IPS-NIHi7 (cell line): ENCODE measurements at regions not wholly inside any gene's neighbourhood (a gene's known extent, or its start where the extent isn't known, plus 50 kb on each side); places are given as distances from the start of the nearest gene placed in this dataset.
"Not testable (repeated sequence)": the region's sequence is repeated elsewhere in the genome, so short reads cannot be mapped to it uniquely, and the experiment has no call there.

Source experiments
- DNase-seq: peaks from one replicate; pipeline ENCODE4 v3.0.0; 2012; ENCODE audit warnings: mixed read lengths; ENCODE audit errors: extremely low spot score

DNA sequence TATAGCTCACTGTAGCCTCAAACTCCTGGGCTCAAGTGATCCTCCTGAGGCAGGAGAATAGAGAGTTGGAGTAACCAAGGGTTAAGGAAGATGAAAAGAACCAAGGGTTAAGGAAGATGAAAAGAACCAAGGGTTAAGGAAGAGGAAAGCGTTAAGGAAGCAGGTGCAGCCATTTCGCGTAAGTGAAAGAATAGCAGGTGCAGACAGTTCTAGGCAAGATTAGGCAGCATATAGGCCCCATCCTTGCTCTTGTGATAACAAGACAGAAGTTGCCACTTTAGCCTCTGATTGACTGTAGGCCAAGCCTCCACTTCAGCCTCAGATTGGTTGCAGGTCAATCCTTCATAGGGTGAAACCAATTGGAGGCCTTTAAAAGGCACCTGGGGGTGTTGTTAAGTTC, 677.4 kb downstream of the PDCD6IP start:
- DNase-seq, result no peak

GRCh38 chr3:34483311-34483887, 685.0 kb downstream of the PDCD6IP start:
- DNase-seq, result no peak

- DNase-seq, result no peak
Measured at GRCh38 chr3:34504366-34504765, 705.9 kb downstream of the PDCD6IP start.

DNA sequence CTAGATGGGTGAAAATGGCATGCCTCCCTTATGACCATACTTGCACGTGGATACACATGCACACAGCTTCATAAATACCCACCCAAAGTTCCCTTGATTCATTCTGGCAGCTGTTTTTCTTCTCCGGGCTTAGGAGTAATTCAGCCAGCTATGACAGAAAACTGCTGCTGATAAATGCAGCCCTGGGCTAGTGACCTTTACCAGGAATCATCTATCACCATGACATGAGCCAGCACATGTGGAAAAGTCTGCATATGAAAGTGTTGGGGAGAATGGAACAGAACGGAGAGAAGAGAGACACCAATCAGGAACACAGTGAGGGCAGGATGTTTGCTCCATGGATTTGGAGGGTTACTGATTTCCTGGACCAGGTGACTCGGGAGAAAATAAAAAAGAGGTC, 706.3 kb downstream of the PDCD6IP start:
- no peak for DNase-seq

DNA sequence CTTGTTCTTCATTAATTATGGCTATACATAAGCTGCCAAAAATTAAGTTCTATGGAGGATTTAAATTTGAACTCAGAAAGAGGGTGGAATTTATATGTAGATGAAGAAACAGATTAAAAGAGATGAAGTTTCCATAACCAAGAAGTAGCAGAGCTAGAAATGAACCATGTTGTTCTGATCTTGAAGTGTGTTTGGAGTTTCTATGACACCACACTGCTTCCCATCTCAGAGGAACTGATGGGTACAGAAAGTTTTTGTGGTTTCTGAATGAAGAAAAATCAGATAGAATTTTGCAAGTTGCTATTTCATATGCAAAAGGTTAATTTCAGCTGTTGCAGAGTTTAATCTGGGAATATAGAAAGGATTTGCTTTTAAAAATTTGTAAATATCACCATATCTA, 710.3 kb downstream of the PDCD6IP start:
- DNase-seq, result no peak

DNA sequence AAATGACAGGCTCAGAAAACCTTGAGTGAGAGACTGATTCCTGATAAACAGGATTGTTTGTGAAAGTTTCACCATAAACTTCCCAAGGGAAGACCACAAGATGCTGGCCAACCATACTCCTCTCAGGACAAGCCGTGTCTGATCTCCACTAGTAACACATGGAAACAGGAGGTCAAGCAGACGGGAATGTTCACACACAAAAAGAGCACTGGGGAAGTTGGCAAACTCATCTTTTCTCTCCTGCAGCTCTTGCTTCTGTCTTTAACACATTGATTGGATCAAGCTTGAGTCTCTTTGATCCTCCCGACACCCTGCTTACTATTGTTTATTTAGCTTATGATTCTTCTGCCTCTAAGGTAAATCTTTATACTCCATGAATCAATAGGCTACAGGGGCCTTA, 713.5 kb downstream of the PDCD6IP start:
- DNase-seq, result no peak

GRCh38 chr3:34519008-34519407, 720.6 kb downstream of the PDCD6IP start:
- DNase-seq, result not testable (repeated sequence)

DNA sequence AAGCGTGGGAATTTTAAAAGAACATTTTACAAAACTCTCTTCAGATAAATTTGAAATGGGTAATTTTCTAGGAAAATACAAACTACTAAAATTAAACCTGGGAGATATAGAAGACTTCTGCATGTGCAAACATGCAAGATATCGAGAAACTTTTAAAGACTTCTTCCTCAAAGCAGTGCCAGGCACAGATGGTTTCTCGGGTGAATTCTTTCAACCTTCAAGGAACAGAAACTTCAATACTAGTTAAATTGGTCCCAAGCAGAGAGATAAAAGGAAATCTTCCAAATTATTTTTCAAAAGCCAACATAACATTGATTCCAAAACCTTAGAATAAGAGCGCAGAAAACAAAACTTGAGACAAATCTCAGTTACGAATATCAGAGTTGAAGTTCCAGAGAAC, 732.7 kb downstream of the PDCD6IP start:
- no peak for DNase-seq

GRCh38 chr3:34533451-34533850, 735.0 kb downstream of the PDCD6IP start:
- DNase-seq, result no peak

- DNase-seq, result no peak
Measured at GRCh38 chr3:34534013-34534412, 735.6 kb downstream of the PDCD6IP start.

DNA sequence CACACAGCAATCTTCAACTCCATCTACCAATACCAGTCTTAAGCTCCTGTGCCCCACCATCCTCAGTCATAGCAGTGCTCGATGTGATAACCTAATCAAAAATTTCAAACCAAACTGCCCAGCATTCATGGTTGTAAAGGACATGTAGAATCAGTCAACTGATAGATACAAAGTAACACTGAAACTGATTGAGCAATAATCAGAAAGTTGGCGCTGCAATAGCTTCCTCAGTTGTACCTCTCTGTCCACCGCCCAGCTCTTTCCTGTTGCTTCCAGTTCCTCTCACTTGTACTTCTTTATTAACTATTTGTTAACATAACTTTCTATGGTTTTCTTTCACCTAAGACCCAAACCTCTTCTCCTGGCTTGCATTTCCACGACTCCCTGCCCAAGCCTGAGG, 745.7 kb downstream of the PDCD6IP start:
- DNase-seq, result no peak

DNA sequence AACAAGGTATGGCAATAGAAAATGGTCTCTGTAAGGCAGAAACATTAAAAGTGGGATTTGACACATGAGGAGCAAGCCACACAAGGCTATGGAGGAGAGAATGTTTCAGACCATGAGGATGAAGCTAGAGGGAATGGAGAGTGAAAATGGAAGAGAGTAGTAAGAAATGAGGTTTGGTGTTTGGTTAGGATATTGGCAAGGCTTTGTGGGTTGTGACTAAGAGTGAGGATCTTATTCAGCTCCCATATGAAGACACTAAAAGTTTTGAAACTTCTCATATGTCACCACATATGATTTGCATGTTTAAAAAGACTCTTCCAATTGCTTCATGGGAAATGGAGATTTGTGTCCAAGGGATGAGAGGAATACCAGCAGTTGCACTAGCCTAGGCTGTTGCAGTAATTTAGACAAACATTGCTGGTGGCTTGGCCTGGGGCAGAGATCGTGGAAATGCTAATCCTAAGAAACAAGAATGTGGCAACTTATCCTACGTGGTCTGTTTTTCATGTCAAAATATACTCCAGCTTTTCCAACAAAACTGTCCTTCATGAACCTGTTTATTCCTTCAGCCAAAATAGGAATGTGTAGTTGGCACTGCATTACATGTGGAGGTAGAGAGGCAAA, 749.0 kb downstream of the PDCD6IP start:
- DNase-seq, result no peak

GRCh38 chr3:34567266-34567665, 768.8 kb downstream of the PDCD6IP start:
- DNase-seq, result no peak

DNA sequence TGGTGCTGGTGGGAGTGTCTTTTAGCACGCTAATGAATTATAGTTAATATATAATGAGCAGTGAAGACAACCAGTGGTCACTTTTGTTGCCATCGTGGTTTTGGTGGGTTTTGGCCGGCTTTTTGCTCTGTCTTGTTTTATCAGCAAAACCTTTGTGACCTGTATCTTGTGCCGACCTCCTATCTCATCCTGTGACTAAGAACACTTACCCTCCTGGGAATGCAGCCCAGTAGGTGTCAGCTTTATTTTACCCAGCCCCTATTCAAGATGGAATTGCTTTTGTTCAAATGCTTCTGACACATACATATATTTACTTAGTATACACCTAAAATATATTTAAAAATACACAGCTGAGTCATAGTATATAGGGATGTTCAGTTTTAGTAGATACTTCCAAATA, 770.3 kb downstream of the PDCD6IP start:
- DNase-seq, result no peak

GRCh38 chr3:34569437-34569836, 771.0 kb downstream of the PDCD6IP start:
- no peak for DNase-seq

DNA sequence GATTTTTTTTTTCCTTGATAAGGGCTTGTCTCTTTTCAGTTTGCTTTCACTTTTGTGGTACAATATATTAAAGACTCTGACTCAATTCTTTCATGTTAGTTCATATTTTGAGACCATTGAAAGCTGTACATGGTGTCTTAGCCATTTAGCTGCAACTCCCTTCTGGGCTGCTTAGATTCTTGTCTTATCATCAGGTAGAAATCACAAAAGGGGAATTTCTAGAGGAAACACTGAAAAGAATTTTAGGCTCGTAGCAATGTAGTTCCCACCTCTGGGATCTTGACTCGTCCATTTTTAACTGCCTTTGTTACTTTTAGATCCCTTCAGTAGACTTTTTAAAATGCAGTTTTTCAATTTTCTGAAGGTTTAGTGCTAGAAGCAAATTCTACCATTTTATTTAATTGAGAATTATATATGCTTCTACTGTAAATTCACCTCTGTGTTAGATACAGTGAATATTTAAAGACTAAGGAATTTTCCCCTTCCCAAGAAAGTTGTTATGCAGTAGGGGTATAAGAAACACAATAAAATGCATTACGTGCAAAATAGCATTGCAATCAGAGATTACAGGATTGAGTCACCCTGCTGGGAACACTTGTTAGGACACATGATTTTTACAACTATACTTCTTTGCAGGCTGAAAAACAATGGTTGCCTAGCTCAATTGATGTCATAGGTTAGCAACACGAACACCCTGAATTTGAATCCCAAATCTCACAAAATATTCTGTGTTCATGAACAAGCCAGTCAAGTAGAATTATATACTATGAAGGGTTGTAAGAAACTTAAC, 772.7 kb downstream of the PDCD6IP start:
- DNase-seq, result no peak

- no peak for DNase-seq
Measured at GRCh38 chr3:34571714-34572113, 773.3 kb downstream of the PDCD6IP start.

DNA sequence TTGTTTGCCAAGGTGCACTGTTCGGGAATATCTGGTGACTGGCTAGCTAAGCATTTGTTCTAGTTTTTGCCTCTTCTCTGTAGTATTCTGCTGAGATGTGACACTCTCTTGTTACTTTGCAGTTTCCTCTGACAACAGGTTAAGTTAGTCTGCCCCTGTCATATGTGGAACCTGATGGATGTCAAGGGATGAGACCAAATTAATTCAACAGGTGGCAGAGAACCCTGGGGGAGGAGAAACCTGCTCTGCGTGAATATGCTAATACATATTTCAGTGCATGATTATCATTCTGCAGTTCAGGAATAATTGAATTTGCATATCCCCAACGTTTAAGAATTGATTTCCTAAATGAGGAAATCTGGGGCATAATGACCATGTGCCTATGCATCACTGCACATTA, 777.3 kb downstream of the PDCD6IP start:
- no peak for DNase-seq

DNA sequence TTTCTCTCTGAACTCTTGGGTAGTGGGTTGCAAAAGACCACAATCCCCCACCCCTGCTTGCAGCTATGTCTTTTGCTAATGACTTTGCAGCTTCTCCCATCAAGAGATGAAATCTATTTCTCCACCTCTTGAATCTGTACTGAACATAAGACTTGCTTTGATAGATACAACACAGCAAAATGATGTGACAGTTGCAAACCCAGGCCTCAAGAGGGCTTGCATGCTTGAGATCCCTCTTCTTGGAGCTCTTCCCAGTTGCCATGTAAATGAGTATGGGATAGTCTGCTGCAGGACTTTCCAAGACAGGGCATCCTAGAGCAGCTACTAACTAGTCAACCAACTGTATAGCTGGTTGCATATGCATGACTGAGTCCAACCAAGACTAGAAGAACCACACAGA, 783.6 kb downstream of the PDCD6IP start:
- peak; percentile 19 for DNase-seq

DNA sequence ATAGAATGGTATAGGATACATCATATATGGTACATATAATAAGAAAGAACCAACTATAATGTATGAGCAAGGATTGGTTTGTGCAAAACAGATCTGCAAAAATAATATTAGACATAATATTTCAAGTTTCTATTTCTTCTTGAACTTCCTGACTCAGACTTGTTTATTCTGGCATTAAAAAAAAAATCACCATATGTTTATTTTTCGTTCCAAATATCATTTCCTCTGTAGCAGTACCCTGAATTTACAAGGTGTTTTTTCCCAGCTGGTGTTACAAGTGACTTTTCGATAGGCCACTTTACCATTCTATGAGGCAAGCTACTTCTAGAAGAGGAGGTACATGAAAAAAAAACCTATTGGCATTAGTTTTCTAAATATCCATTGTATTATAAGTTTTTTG, 785.0 kb downstream of the PDCD6IP start:
- DNase-seq, result no peak

DNA sequence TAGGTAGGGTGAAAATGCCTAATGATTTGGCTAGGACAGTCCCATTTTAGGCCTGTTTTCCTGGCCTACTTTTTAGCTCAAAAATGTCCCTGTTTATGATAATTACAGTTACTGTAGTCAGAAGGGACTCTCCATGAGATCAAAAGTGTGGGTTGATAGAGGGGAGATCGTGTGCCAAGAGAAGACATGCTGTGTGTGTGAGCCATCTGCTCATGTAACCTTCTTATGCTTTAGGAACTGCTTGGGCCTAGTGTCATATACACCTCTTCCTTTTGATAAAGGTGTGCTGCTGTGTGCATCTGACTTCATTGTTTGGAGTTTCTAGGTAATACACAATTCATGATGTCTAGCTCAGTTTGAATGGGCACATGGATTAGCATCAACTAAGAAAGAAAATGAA, 786.5 kb downstream of the PDCD6IP start:
- DNase-seq, result no peak

DNA sequence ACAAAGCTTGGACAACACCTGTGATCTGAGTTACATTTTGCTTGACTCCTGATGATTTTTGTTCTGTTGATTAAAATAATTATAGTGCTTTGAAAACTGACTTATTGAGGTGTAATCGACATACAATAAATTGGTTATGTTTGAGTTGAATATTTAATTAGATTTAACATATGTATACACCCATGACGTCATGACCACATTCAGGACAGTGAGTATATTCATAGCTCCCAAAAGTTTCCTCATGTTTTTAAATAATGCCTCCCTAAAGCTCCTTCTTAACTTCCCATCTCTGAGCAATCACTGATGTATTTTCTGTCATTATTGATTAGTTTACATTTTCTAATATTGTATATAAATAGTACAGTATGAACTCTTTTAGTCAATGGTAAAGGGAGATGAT, 801.2 kb downstream of the PDCD6IP start:
- DNase-seq, result no peak

DNA sequence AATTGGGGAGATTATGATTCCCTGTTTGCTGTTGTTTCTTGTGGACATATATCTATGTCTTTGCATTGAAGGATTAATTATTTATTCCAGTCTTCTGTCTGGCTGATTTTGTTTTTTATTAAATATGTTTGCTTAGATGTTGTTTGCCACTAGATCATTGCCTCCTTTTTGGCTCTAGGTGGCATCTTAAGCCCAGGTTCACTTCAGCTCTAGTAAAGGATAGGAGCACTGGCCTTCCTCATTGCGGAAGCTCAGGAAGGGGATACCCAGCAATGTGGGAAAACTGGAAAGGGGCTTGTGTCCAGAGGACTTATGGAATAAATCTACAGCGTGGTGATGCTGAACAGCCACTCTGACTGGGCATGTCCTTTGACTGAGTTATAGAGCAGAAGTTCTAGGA, 821.6 kb downstream of the PDCD6IP start:
- DNase-seq, result peak; percentile 24
